Globus pallidus (tissue), 1 donor: ENCODE measurements at regions not wholly inside any gene's neighbourhood (a gene's known extent, or its start where the extent isn't known, plus 50 kb on each side); places are given as distances from the start of the nearest gene placed in this dataset.

ENCODE experiments used
- DNase-seq: peaks from one replicate; pipeline ENCODE4 v3.0.0-alpha.2; 2015; ENCODE audit warnings: low spot score

- DNase-seq, result no peak
These were observed 55.7 kb upstream of the EXOC6 start for GRCh38 chr10:92792661-92793060.
